ENCODE measurements at regions not wholly inside any gene's neighbourhood (a gene's known extent, or its start where the extent isn't known, plus 50 kb on each side); places are given as distances from the start of the nearest gene placed in this dataset.

GRCh38 chr10:10346390-10347150, 671.1 kb upstream of the CELF2 start:
- Histone ChIP-seq H3K4me2 (ENCODE audit: insufficient read depth, low read length) (no peak overlapping the region), H3K4me3 (replicated peaks in 1 of 3; ENCODE audit: insufficient read depth in 1 of 3, low read depth in 1 of 3, low read length in 3 of 3) (no peak overlapping the region), H3K9ac (replicated peaks; ENCODE audit: extremely low read depth, insufficient read depth, low read length) (no peak overlapping the region), H3K27ac (ENCODE audit: insufficient read depth, low read depth, low read length) (no peak overlapping the region), H2AFZ (ENCODE audit: low read depth, low read length) (no peak overlapping the region), H4K20me1 (replicated peaks; ENCODE audit: control insufficient read depth, extremely low read depth, insufficient read depth, low read length) (no peaks in the 10 kb centered on the region), H3K36me3 (ENCODE audit: control insufficient read depth in 2 of 2, extremely low read depth in 1 of 2, insufficient read depth in 2 of 2, low read length in 2 of 2) (no peaks in the 10 kb centered on the region), H3K9me1 (replicated peaks; ENCODE audit: control insufficient read depth, extremely low read depth, insufficient read depth, low read length) (no peaks in the 10 kb centered on the region), H3K4me1 (ENCODE audit: control insufficient read depth, extremely low read depth, insufficient read depth, low read length) (no peaks in the 10 kb centered on the region), H3K27me3 (ENCODE audit: control insufficient read depth in 2 of 2, insufficient read depth in 2 of 2, low read length in 2 of 2) (no peaks in the 10 kb centered on the region), H3K79me2 (ENCODE audit: control insufficient read depth, insufficient read depth, low read length) (no peaks in the 10 kb centered on the region), H3K9me3 (replicated peaks; ENCODE audit: control insufficient read depth, insufficient read depth, low read length) (no peaks in the 10 kb centered on the region)
- ChIA-PET POLR2A (no interaction called here), CTCF (no interaction called here)
- FAIRE-seq: no peak
- no peak for TF ChIP-seq GATA2 (IDR thresholded peaks at IDR 0.05; ENCODE audit: insufficient read depth, insufficient read length, low read depth, low read length)
- no peak for TF ChIP-seq POLR2A (IDR thresholded peaks at IDR 0.05; ENCODE audit: low read depth, low read length)
- TF ChIP-seq MYC (IDR thresholded peaks at IDR 0.05; ENCODE audit: low read depth, low read length): no peak
- TF ChIP-seq FOS (IDR thresholded peaks at IDR 0.05; ENCODE audit: borderline replicate concordance, insufficient read depth, low read length): no peak
- TF ChIP-seq EZH2 (IDR thresholded peaks at IDR 0.05; ENCODE audit: borderline replicate concordance, low read depth, low read length, severe bottlenecking): no peak
- TF ChIP-seq, protein P1, sequence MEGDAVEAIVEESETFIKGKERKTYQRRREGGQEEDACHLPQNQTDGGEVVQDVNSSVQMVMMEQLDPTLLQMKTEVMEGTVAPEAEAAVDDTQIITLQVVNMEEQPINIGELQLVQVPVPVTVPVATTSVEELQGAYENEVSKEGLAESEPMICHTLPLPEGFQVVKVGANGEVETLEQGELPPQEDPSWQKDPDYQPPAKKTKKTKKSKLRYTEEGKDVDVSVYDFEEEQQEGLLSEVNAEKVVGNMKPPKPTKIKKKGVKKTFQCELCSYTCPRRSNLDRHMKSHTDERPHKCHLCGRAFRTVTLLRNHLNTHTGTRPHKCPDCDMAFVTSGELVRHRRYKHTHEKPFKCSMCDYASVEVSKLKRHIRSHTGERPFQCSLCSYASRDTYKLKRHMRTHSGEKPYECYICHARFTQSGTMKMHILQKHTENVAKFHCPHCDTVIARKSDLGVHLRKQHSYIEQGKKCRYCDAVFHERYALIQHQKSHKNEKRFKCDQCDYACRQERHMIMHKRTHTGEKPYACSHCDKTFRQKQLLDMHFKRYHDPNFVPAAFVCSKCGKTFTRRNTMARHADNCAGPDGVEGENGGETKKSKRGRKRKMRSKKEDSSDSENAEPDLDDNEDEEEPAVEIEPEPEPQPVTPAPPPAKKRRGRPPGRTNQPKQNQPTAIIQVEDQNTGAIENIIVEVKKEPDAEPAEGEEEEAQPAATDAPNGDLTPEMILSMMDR (IDR thresholded peaks at IDR 0.05; ENCODE audit: extremely low read depth in 1 of 2, insufficient read depth in 1 of 2, low read depth in 1 of 2, low read length in 2 of 2): no peak
- TF ChIP-seq JUN (IDR thresholded peaks at IDR 0.05; ENCODE audit: borderline replicate concordance, insufficient read depth, insufficient read length, low read depth): no peak
- intact Hi-C loops (cut with micrococcal nuclease): no loop called here
- BruUV-seq (replicated peaks): no TSS peak
- no peak for DNase-seq (ENCODE audit: low read depth, low spot score)
- dilution Hi-C loops (cut with MboI; ENCODE audit: extremely low pct_ligation_motif_present, low sequenced_read_pairs): no loop called here

Measured in endothelial cell of umbilical vein (primary cell).